ENCODE measurements at regions not wholly inside any gene's neighbourhood (a gene's known extent, or its start where the extent isn't known, plus 50 kb on each side); places are given as distances from the start of the nearest gene placed in this dataset.

GRCh38 chr6:134703206-134703605 is 246.7 kb downstream of the ALDH8A1 start:
- Histone ChIP-seq H3K9me3 (no peaks in the 10 kb centered on the region), H3K36me3 (no peaks in the 10 kb centered on the region), H3K27ac (no peak overlapping the region), H3K4me3 (no peak overlapping the region), H3K27me3 (no peaks in the 10 kb centered on the region), H3K4me1 (no peaks in the 10 kb centered on the region)
- TF ChIP-seq CTCF (IDR thresholded peaks at IDR 0.05), result no peak
- no peak for DNase-seq (ENCODE audit: low spot score in 2 of 2)
- intact Hi-C loops (cut with DNase I), result no loop called here

GRCh38 chr6:134702279-134702678 is 247.6 kb downstream of the ALDH8A1 start:
- H3K4me1 ChIP-seq, result no peaks in the 10 kb centered on the region
- DNase-seq (ENCODE audit: low spot score in 2 of 2), result no peak
- H3K27ac ChIP-seq, result no peak overlapping the region
- no peaks in the 10 kb centered on the region for H3K27me3 ChIP-seq
- intact Hi-C loops (cut with DNase I), result no loop called here
- no peaks in the 10 kb centered on the region for H3K36me3 ChIP-seq
- no peaks in the 10 kb centered on the region for H3K9me3 ChIP-seq
- TF ChIP-seq CTCF (IDR thresholded peaks at IDR 0.05), result no peak
- no peak overlapping the region for H3K4me3 ChIP-seq

- Histone ChIP-seq H3K9me3 (no peaks in the 10 kb centered on the region), H3K4me3 (no peak overlapping the region), H3K27ac (no peak overlapping the region), H3K4me1 (no peaks in the 10 kb centered on the region), H3K36me3 (no peaks in the 10 kb centered on the region), H3K27me3 (no peaks in the 10 kb centered on the region)
- no peak for DNase-seq (ENCODE audit: low spot score in 2 of 2)
- TF ChIP-seq CTCF (IDR thresholded peaks at IDR 0.05), result no peak
- intact Hi-C loops (cut with DNase I), result no loop called here
Observed at GRCh38 chr6:134701301-134701700, 248.6 kb downstream of the ALDH8A1 start.

GRCh38 chr6:134698228-134698627 is 251.7 kb downstream of the ALDH8A1 start:
- Histone ChIP-seq H3K9me3 (no peaks in the 10 kb centered on the region), H3K27me3 (no peaks in the 10 kb centered on the region), H3K4me1 (no peaks in the 10 kb centered on the region), H3K36me3 (no peaks in the 10 kb centered on the region), H3K4me3 (no peak overlapping the region), H3K27ac (no peak overlapping the region)
- no peak for TF ChIP-seq CTCF (IDR thresholded peaks at IDR 0.05)
- intact Hi-C loops (cut with DNase I), result no loop called here
- no peak for DNase-seq (ENCODE audit: low spot score in 2 of 2)

- Histone ChIP-seq H3K9me3 (no peaks in the 10 kb centered on the region), H3K36me3 (no peaks in the 10 kb centered on the region), H3K27me3 (no peaks in the 10 kb centered on the region), H3K4me3 (no peak overlapping the region), H3K4me1 (no peaks in the 10 kb centered on the region), H3K27ac (no peak overlapping the region)
- no peak for TF ChIP-seq CTCF (IDR thresholded peaks at IDR 0.05)
- intact Hi-C loops (cut with DNase I), result no loop called here
- no peak for DNase-seq (ENCODE audit: low spot score in 2 of 2)
Observed at GRCh38 chr6:134692008-134692407, 257.9 kb downstream of the ALDH8A1 start.

- DNase-seq (ENCODE audit: low spot score in 2 of 2), result no peak
- intact Hi-C loops (cut with DNase I), result no loop called here
- Histone ChIP-seq H3K4me1 (no peaks in the 10 kb centered on the region), H3K9me3 (no peaks in the 10 kb centered on the region), H3K4me3 (no peak overlapping the region), H3K27me3 (no peaks in the 10 kb centered on the region), H3K27ac (no peak overlapping the region), H3K36me3 (no peaks in the 10 kb centered on the region)
- TF ChIP-seq CTCF (IDR thresholded peaks at IDR 0.05), result no peak
Observed at GRCh38 chr6:134691180-134691579, 258.7 kb downstream of the ALDH8A1 start.

Data from ascending aorta (tissue), 2 donors.